Fibroblast of skin of right biceps (primary cell): ENCODE measurements at regions not wholly inside any gene's neighbourhood (a gene's known extent, or its start where the extent isn't known, plus 50 kb on each side); places are given as distances from the start of the nearest gene placed in this dataset.
A peak's percentile ranks its signal among the peaks of the same experiment; 100 is the strongest.

Experiments used
- DNase-seq: peaks from one replicate; pipeline ENCODE4 v3.0.0-alpha.2; 2013

DNA sequence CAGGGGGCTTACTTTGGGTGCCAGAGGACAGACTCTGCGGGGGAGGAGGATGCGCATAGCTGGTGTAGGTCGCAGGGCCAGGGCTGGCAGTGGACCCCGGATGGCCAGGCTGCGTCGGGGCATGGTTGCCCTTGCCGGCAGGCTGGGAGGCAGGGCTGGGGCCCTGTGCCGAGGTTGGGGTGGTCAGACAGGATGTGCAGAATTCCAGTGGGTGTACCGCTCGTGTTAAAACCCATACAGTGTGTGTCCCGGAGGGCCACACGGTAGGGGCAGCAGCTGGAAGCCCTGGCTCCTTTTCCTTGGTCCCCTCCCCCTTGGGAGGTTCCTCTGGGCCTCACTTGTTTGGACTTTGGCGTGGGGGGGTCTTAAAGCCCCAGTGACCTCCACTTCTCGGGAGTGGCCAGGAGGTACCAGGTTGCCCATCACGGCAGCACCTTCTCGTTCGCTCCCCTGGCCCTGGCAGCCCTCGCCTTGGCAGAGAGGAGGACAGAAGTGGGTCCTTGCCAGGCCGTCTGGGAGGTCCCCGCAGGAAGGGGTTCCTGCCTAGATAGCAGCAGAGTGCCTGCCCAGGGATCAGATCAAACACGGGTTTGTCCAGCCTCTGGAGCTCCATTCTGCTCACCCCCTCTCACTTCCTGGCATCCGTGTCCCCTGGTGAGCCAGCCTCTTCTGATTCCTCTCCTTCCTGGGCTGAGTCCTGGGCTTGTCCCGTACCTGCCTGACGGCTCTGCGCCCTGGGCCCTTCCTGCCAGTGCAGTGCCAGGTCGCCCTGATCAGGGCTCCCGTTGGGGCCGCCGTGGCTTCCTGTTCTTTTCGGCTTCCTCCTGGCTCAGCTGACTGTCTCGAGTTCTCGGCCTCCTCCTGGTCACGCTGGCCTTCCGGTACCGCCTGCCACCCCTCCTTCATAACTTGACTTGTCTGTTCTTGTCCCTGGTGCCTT, 56.7 kb upstream of the HGFAC start:
- DNase-seq: no peak

DNA sequence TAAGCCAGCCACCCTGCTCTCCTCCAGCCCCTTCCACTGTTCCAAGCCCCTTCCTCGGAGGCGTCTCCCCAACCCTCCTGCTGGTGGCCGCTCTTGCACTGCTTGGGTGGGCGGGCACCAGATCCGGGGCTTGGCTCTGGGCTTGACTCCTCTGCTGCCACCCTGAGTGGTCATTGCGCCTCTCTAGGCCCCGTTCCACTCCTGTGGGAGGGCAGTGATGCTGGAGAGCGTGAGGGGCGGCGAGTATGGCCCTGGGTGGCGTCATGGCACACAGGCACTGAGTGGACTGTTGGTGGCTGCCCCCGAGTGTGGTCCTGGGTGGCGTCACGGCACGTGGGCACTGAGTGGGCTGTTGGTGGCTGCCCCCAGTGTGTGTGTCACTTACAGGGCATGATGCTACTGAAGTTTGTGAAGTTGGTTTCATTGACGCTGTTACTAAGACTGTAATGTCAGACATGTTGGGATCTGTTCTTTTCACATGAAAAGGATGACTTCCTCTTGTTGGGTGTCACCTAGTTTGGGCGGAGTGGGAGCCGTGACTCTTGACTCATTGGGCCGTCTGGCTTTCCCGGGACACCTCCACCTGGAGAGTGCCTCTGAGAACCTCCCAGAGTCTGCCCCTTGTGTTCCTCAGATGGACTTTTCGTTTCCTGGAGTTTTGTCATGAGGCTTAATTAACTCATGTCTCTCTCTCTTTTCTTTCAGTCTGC, 55.9 kb upstream of the HGFAC start:
- no peak for DNase-seq

DNA sequence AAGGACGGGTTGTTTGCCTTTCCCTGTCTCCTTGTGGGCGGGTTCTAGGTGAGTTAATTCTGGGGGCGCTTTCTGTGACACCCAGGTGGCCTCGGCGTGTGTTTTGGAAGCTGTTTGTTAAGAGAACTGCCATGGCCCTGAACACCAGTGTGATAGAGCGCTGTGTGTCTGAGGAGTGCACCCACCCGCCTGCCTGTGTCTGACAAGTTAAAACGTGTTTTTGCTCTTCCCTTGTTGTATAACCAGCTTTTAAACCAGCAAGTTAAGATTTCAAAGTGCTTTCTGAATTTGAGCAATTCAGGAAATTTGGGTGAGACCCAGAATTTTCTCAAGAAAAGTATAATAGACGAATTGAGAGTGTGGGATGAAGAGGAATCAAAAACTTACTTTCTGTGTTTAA, 55.2 kb upstream of the HGFAC start:
- DNase-seq: no peak

DNA sequence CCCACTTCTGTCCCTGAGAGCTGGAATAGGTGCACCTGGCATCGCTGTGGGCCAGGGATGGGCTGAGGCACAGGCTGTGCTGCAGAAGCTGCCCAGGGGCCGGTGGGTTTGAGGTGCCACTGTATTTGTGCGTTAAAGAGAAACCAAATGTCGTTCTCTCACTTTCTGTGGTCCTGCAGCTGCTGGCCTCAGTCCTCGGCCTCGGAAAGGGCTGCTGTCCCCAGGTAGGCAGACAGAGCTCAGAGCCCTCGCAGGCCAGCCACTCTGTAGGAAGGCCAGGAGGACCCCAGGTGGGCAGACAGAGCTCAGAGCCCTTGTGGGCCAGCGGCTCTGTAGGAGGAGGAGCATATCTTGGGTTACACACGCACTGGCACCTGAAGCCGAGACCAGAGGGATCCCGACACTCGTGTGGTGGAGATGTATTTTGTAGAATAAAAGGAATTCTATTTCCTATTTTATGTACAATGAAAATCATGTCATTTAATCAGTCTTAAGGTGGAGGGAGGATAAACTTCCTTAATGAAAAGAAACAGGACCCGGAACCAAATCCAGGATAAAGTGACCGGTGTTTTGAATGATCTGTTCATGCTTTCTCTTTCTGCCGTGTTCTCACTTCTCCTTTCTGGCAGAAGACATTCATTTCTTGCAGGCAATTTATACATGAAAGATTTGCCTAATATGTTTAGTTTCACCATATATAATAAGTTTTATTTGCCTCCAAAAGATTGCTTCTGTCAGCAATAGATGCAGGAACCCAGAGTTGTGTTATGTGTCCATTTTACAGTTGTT, 54.4 kb upstream of the HGFAC start:
- no peak for DNase-seq

- peak; percentile 49 for DNase-seq
These were observed 53.8 kb upstream of the HGFAC start for GRCh38 chr4:3387943-3388361.

DNA sequence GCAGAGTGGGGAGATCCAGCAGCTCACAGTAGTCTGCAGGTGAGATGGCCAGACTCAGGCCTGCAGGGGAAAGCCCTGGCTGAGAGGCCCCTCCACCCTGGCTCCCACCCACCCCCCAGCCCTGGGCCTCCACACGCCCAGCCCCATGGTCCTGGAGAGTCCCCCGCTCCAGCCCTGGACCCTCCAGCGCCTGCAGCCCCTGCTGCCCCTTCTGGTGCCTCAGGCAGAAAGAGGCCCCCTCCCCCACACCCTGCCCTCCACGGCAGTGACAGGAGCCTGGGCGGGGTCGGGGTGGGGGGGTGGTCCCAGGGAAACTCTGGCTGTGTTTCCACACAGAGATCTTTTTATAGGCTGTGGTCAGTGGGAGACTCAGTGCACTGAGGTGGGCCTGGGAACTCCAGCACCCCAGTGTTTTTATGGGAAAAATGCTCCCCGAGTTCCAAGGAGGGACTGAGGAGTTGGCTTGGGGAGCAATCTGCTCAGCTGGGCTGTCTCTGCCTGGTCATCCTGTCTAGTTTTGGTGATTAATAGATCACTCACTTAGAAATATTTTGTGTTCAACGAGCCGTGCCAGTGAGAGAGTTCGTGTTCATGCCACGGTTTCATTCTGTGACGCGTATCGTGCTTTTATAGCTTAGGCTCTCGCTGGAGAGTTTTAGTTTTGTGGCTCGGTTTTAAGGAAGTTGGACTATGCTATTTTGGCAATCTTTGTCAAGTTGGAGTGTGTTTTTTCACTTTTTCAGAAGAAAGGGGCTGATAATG, 53.1 kb upstream of the HGFAC start:
- peak; percentile 81 for DNase-seq

GRCh38 chr4:3389233-3390215, 52.2 kb upstream of the HGFAC start:
- DNase-seq: no peak

- DNase-seq: no peak
These were observed 51.4 kb upstream of the HGFAC start for GRCh38 chr4:3390288-3390811.

DNA sequence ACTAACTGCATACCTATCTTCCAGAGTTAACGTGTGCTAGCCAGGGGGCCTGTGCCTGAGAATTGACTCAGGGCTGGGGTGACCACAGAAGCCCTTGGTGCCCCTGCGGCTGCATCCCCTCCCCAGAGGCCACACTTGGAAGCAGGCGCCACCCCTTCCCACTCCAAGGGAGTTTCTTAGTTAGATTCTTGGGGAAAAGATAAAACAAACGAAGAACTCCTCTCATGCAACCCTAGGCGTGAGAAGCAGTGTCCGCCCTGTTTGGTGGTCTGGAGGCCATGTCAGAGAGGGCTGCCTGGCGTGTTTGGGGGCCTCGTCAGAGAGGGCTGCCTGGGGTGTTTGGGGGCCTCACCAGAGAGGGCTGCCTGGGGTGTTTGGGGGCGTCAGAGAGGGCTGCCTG, 50.3 kb upstream of the HGFAC start:
- DNase-seq: no peak
